ENCODE measurements at regions not wholly inside any gene's neighbourhood (a gene's known extent, or its start where the extent isn't known, plus 50 kb on each side); places are given as distances from the start of the nearest gene placed in this dataset.
"Not testable (repeated sequence)": the region's sequence is repeated elsewhere in the genome, so short reads cannot be mapped to it uniquely, and the experiment has no call there.

DNA sequence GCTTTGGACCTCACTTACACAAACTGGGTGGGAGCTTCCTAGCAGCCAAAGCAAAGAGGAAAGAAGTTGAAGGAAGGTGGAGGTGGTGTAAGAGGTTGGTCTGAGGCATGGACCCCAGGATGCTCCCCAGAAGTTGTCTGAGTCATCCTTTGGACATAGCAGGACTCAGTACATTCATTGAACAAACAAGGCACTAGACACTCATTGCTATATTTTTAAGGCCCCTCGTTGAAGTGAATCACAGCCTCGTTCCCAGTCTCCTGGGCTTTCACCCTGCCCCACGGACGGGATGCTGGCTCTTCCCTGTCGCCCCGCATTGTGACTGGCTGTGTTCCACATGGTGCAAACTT, 95.9 kb upstream of the FGF3 start:
- ChIA-PET POLR2A (no interaction called here), CTCF (interaction anchor here (0.6 to 1.4 kb wide), 7 partner anchors 13 to 305 kb away, joined by 3 to 10 read pairs (median 4); no protein-coding TSS in a partner anchor)
- no peak overlapping the region for H3K4me3 ChIP-seq (ENCODE audit: low read depth in 2 of 2, low read length in 2 of 2)
- ATAC-seq (no peak), DNase-seq (ENCODE audit: low read depth, low spot score) (no peak)
- peaks cover 4% of the 10 kb centered on the region; the same call in 1 of the 2 replicates for H3K27me3 ChIP-seq (ENCODE audit: control insufficient read depth, insufficient read depth, low read length)
- peaks cover 24% of the 10 kb centered on the region for H3K4me1 ChIP-seq (ENCODE audit: control insufficient read depth, insufficient read depth, low read length)
- no peak overlapping the region for H3K27ac ChIP-seq (ENCODE audit: low read length)
- TF ChIP-seq, protein P1, sequence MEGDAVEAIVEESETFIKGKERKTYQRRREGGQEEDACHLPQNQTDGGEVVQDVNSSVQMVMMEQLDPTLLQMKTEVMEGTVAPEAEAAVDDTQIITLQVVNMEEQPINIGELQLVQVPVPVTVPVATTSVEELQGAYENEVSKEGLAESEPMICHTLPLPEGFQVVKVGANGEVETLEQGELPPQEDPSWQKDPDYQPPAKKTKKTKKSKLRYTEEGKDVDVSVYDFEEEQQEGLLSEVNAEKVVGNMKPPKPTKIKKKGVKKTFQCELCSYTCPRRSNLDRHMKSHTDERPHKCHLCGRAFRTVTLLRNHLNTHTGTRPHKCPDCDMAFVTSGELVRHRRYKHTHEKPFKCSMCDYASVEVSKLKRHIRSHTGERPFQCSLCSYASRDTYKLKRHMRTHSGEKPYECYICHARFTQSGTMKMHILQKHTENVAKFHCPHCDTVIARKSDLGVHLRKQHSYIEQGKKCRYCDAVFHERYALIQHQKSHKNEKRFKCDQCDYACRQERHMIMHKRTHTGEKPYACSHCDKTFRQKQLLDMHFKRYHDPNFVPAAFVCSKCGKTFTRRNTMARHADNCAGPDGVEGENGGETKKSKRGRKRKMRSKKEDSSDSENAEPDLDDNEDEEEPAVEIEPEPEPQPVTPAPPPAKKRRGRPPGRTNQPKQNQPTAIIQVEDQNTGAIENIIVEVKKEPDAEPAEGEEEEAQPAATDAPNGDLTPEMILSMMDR (IDR thresholded peaks at IDR 0.05) = no peak
- no peak for TF ChIP-seq POLR2AphosphoS5 (IDR thresholded peaks at IDR 0.05; ENCODE audit: low read depth, low read length)
- TF ChIP-seq TCF7L2 (IDR thresholded peaks at IDR 0.05; ENCODE audit: low read depth, low read length) = no peak
- TF ChIP-seq, protein P2, sequence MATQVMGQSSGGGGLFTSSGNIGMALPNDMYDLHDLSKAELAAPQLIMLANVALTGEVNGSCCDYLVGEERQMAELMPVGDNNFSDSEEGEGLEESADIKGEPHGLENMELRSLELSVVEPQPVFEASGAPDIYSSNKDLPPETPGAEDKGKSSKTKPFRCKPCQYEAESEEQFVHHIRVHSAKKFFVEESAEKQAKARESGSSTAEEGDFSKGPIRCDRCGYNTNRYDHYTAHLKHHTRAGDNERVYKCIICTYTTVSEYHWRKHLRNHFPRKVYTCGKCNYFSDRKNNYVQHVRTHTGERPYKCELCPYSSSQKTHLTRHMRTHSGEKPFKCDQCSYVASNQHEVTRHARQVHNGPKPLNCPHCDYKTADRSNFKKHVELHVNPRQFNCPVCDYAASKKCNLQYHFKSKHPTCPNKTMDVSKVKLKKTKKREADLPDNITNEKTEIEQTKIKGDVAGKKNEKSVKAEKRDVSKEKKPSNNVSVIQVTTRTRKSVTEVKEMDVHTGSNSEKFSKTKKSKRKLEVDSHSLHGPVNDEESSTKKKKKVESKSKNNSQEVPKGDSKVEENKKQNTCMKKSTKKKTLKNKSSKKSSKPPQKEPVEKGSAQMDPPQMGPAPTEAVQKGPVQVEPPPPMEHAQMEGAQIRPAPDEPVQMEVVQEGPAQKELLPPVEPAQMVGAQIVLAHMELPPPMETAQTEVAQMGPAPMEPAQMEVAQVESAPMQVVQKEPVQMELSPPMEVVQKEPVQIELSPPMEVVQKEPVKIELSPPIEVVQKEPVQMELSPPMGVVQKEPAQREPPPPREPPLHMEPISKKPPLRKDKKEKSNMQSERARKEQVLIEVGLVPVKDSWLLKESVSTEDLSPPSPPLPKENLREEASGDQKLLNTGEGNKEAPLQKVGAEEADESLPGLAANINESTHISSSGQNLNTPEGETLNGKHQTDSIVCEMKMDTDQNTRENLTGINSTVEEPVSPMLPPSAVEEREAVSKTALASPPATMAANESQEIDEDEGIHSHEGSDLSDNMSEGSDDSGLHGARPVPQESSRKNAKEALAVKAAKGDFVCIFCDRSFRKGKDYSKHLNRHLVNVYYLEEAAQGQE (IDR thresholded peaks at IDR 0.05; ENCODE audit: insufficient read depth in 1 of 2, low read depth in 2 of 2, low read length in 1 of 2) = no peak
- no peak for TF ChIP-seq SIN3A (IDR thresholded peaks at IDR 0.05; ENCODE audit: borderline replicate concordance, insufficient read depth, low read depth, low read length)
- no peaks in the 10 kb centered on the region for H3K36me3 ChIP-seq (ENCODE audit: control insufficient read depth, insufficient read depth, low read length)
- no peaks in the 10 kb centered on the region for H3K9me3 ChIP-seq (ENCODE audit: control insufficient read depth, insufficient read depth, low read depth, low read length)
- intact Hi-C loops (cut with micrococcal nuclease; ENCODE audit: unreplicated experiment) (no loop called here), in situ Hi-C loops (cut with HindIII; ENCODE audit: low pct_unique_long_range_greater_than_20kb, low sequenced_read_pairs) (no loop called here)
- no TSS peak for BruUV-seq (replicated peaks)

DNA sequence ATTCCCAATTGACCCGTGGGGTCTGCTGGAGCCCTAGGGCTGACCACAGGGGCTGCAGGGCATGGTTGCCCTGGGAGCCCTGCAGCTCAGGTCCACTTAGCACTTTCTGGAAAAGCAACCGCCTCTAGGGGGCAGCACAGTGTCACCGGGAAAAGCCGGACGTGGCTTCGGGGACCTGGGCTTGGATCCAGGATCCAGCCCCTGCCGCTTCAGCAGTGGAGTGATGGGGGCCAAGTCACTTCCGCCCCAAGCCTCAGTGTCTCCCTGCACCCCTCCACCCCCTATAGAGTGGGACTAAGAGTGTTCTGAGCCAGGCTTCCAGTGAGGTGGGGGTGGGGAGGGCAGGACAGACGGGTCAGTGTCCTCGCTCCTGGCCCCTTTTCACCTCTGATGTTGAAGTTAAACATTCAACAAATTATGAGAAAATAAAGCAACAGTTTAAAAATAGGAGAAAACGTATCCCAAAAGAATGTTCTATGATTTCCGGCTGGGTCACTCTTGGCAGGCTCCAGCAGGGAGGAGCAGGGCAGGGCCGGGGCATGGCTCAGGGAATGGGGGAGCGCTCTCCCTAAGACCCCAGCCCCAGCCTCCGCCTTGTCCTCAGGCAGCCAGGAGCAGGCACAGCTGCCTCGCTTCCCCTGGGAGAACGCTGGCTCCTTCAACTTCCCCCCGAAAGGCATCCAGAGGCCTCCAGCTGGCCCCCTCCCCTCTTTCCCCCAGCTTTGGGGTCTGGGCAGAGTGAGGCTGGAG, 96.5 kb upstream of the FGF3 start:
- Histone ChIP-seq H3K27me3 (ENCODE audit: control insufficient read depth, insufficient read depth, low read length) (peaks cover 4% of the 10 kb centered on the region; the same call in 1 of the 2 replicates), H3K27ac (ENCODE audit: low read length) (0 out of 2 replicates have a peak overlapping the region, but pooled peaks have one; percentile 6), H3K4me3 (ENCODE audit: low read depth in 2 of 2, low read length in 2 of 2) (peak overlapping the region in 1 of 2 experiments; percentile 41; a peak in 1 of 4 replicates), H3K36me3 (ENCODE audit: control insufficient read depth, insufficient read depth, low read length) (no peaks in the 10 kb centered on the region), H3K9me3 (ENCODE audit: control insufficient read depth, insufficient read depth, low read depth, low read length) (no peaks in the 10 kb centered on the region), H3K4me1 (ENCODE audit: control insufficient read depth, insufficient read depth, low read length) (peaks cover 24% of the 10 kb centered on the region)
- DNase-seq (ENCODE audit: low read depth, low spot score) (no peak), ATAC-seq (peak; percentile 57)
- BruUV-seq (replicated peaks) = no TSS peak
- intact Hi-C loops (cut with micrococcal nuclease; ENCODE audit: unreplicated experiment) (no loop called here), in situ Hi-C loops (cut with HindIII; ENCODE audit: low pct_unique_long_range_greater_than_20kb, low sequenced_read_pairs) (no loop called here)
- no peak for TF ChIP-seq SIN3A (IDR thresholded peaks at IDR 0.05; ENCODE audit: borderline replicate concordance, insufficient read depth, low read depth, low read length)
- TF ChIP-seq POLR2AphosphoS5 (IDR thresholded peaks at IDR 0.05; ENCODE audit: low read depth, low read length) = no peak
- TF ChIP-seq, protein P1 (IDR thresholded peaks at IDR 0.05) = peak; percentile 98
- TF ChIP-seq, protein P2 (IDR thresholded peaks at IDR 0.05; ENCODE audit: insufficient read depth in 1 of 2, low read depth in 2 of 2, low read length in 1 of 2) = no peak
- CTCF ChIA-PET = interaction anchor here (0.6 to 1.4 kb wide), 7 partner anchors 14 to 304 kb away, joined by 3 to 10 read pairs (median 4); no protein-coding TSS in a partner anchor
- POLR2A ChIA-PET = no interaction called here

DNA sequence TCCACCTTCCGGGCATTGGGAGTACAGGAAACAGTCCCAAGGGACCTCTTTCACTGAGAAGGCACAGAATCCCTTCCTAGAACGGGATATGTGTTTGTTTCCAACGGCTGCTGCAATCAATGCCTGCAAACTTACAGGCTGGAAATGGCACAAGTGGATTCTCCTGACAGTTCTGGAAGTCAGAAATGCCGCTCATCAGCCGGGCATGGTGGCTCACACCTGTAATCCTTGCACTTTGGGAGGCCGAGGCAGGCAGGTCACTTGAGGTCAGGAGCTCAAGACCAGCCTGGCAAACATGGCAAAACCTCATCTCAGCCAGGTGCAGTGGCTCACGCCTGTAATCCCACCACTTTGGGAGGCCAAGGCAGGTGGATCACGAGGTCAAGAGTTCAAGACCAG, 97.0 kb upstream of the FGF3 start:
- CTCF ChIA-PET; in situ Hi-C loops (cut with HindIII; ENCODE audit: low pct_unique_long_range_greater_than_20kb, low sequenced_read_pairs); intact Hi-C loops (cut with micrococcal nuclease; ENCODE audit: unreplicated experiment); H3K9me3 ChIP-seq (ENCODE audit: control insufficient read depth, insufficient read depth, low read depth, low read length); H3K27me3 ChIP-seq (ENCODE audit: control insufficient read depth, insufficient read depth, low read length); H3K36me3 ChIP-seq (ENCODE audit: control insufficient read depth, insufficient read depth, low read length); H3K4me3 ChIP-seq (ENCODE audit: low read depth in 2 of 2, low read length in 2 of 2); BruUV-seq (replicated peaks); ATAC-seq; H3K27ac ChIP-seq (ENCODE audit: low read length); POLR2A ChIA-PET; DNase-seq (ENCODE audit: low read depth, low spot score): not testable (repeated sequence)
- peaks cover 24% of the 10 kb centered on the region for H3K4me1 ChIP-seq (ENCODE audit: control insufficient read depth, insufficient read depth, low read length)

All from Panc1 (cell line).